GM10248 (cell line): ENCODE measurements at regions not wholly inside any gene's neighbourhood (a gene's known extent, or its start where the extent isn't known, plus 50 kb on each side); places are given as distances from the start of the nearest gene placed in this dataset.

Experiments used
- CTCF ChIA-PET: fragments of 300-600 bp; sonication (Branson Sonifier 250); formaldehyde crosslinking; extraction: SDS; loops from one replicate; lab custom pipeline; 2021; ENCODE audit warnings: antibody characterized with exemption; lab: Yijun Ruan, JAX
- POLR2A ChIA-PET: fragments of 350-650 bp; sonication (Branson Sonifier 250); formaldehyde crosslinking; extraction: SDS; loops from one replicate; lab custom pipeline; 2020; ENCODE audit warnings: antibody characterized with exemption; lab: Yijun Ruan, JAX
- DNase-seq: peaks from one replicate; pipeline ENCODE4 v3.0.0; 2012; ENCODE audit errors: extremely low spot score
- TF ChIP-seq, protein P1 (sequence below): IDR thresholded peaks from 2 replicates; pipeline ENCODE4 v1.5.1; 2012; ENCODE audit warnings: mild to moderate bottlenecking, low read depth; ENCODE audit errors: extremely low read depth, missing control alignments, control extremely low read depth

DNA sequence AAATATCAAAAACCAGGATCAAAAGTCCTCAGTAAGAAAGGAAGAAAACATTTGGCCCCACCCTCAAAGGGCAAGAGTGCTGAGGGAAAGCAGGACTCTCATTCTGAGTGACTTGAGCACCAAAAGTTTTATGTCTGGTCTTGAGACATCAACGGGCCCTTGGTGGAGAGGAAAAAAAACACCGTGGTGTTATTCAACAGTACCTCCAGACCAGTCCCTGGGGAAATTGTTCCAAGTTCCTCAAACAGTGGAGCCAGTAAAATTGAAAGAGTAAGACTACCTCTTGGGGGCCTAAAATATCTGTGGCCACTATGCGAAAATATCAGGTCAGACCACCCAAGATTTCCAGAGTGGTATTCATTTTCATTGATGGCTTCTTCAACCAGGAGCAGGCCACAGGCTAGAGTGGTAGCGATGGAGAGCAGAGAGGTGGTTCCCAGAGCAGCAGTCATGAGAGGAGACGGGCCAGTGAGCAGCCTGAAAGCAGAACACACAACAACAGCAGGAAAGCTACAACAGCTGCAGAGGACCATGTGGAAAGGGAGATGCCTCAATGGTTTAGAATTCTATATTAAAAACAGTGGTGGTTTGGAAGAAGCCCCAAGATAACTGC lies 63.7 kb upstream of the RPL34 start:
- ChIA-PET CTCF (no interaction called here), POLR2A (no interaction called here)
- no peak for DNase-seq
- TF ChIP-seq, protein P1, sequence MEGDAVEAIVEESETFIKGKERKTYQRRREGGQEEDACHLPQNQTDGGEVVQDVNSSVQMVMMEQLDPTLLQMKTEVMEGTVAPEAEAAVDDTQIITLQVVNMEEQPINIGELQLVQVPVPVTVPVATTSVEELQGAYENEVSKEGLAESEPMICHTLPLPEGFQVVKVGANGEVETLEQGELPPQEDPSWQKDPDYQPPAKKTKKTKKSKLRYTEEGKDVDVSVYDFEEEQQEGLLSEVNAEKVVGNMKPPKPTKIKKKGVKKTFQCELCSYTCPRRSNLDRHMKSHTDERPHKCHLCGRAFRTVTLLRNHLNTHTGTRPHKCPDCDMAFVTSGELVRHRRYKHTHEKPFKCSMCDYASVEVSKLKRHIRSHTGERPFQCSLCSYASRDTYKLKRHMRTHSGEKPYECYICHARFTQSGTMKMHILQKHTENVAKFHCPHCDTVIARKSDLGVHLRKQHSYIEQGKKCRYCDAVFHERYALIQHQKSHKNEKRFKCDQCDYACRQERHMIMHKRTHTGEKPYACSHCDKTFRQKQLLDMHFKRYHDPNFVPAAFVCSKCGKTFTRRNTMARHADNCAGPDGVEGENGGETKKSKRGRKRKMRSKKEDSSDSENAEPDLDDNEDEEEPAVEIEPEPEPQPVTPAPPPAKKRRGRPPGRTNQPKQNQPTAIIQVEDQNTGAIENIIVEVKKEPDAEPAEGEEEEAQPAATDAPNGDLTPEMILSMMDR: no peak

DNA sequence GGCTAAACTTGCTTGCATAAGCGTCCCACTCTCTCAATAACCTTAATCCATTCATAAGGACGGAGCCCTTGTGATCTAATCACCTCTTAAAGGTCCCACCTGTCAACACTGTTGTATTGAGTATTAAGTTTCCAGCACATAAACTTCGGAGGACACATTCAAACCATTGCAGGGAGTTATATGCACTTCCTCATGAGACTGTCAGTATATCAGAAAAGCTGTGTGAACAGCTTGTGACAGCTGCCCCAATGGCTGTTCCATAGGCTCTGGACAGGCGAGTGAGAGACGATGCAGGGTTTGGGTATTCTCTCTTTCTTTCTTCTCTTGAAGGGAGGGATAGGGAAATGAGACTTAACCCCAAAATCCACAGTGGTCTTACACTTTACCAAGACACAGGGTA lies 64.2 kb upstream of the RPL34 start:
- DNase-seq: no peak
- ChIA-PET POLR2A (no interaction called here), CTCF (no interaction called here)
- TF ChIP-seq, protein P1: no peak

DNA sequence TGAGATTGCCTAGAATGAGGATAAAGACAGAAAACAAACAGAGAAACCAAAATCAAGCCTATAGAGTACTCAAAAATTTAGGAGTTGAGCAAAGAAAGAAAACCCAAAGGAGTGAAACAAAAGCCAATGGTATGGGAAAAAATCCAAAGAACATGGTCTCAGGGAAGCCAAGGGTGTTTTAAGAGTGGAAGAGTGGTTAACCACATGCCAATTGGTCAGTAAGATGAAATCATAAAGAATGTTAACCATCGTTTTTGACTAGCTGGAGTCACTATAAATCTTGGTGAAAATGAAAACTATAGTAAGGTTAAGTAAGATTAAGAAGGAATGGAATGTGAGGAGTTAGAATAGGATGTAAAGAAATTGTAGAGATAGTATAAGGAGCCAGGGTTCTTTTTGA lies 64.7 kb upstream of the RPL34 start:
- TF ChIP-seq, protein P1: no peak
- no peak for DNase-seq
- CTCF ChIA-PET: interaction anchor here (0.9 to 1.4 kb wide), 2 partner anchors 19 to 526 kb away, joined by 3 to 5 read pairs; no protein-coding TSS in a partner anchor
- POLR2A ChIA-PET: no interaction called here

DNA sequence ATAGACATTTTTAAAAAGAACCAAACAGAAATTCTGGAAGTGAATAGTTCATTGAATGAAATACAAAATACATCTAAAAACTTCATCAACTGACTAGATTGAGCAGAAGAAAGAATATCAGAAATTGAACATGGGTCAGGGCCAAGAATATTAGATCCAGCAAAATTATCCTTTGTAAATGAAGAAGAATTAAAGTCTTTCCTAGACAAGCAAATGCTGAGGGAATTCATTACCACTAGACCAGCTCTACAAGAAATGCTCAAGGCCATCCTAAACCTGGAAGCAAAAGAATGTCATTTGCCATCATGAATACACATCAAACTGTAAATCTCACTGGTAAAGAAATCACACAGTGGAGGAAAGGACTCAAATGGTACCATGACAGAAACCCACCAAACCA lies 72.7 kb upstream of the RPL34 start:
- POLR2A ChIA-PET: no interaction called here
- CTCF ChIA-PET: interaction anchor here (0.9 to 1.5 kb wide), 3 partner anchors 12 to 529 kb away, joined by 3 read pairs; no protein-coding TSS in a partner anchor
- TF ChIP-seq, protein P1: no peak
- DNase-seq: no peak

DNA sequence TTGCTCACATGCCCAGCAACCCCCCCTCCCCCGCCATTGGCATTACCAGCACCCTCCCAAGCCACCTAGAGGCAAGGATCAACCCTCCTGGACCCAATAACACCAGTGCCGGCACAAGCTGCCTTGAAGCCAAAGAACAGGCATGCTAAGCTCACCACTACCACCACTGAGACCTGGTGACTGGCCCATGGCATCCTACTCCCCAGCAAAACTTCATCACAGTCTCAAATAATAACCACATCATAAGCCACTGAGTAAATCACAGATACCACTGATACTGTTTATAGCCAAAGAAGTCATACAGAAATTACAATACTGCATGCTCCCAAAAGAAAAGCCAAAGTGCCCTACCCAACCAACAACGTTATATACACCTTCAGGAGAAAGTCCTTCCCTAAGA lies 73.6 kb upstream of the RPL34 start:
- TF ChIP-seq, protein P1: no peak
- ChIA-PET CTCF (interaction anchor here (0.9 kb wide), 1 partner anchor 528 kb away, joined by 3 read pairs; no protein-coding TSS in a partner anchor), POLR2A (no interaction called here)
- DNase-seq: no peak

DNA sequence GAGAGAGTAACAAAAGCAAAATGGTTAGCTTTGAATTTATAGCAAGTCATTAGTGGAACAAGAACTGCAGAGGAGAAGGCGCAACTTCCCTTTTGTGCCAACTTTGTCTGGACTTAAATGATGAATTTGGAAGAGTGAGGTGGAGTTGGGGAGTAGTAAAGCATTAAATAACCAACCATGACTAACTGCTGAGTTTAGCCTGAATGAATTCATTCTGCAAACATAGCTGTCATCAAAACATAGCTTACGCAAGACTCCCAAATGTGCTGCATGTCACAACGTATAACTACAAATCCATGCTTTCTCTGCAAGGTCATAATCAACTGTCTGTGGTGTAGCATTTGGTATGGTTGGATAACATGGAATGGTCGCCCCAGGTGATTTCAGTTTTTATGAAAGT lies 75.9 kb upstream of the RPL34 start:
- ChIA-PET POLR2A (no interaction called here), CTCF (interaction anchor here (1.6 kb wide), 1 partner anchor 515 kb away, joined by 4 read pairs; no protein-coding TSS in a partner anchor)
- DNase-seq: no peak
- TF ChIP-seq, protein P1: no peak
